ENCODE measurements at regions not wholly inside any gene's neighbourhood (a gene's known extent, or its start where the extent isn't known, plus 50 kb on each side); places are given as distances from the start of the nearest gene placed in this dataset.

GRCh38 chr13:111476197-111476596 lies 155.8 kb downstream of the TEX29 start:
- DNase-seq: no peak

GRCh38 chr13:111479412-111479811 lies 159.0 kb downstream of the TEX29 start:
- DNase-seq: no peak

- DNase-seq: no peak
Observed at GRCh38 chr13:111480503-111480902, 160.1 kb downstream of the TEX29 start.

GRCh38 chr13:111480976-111481375 lies 160.5 kb downstream of the TEX29 start:
- DNase-seq: no peak

DNA sequence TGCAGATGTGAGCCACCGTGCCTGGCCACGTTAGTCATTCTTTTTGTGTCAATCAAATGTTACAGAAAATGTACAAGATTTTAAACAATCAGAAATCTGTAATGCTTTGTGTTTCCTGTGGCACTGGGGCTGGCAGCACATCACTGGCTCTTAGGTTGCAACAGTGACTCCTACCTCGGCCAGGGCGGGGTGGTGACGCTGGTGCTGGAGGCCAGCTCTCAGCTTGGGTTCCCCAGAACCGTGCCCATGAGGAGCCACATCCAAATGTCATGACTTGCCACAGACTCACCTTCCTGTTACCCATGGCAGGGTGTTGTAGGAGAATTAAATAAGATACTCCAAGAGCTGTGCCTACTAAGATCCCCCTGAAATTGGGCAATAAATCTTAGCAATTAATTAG lies 161.7 kb downstream of the TEX29 start:
- no peak for DNase-seq

DNA sequence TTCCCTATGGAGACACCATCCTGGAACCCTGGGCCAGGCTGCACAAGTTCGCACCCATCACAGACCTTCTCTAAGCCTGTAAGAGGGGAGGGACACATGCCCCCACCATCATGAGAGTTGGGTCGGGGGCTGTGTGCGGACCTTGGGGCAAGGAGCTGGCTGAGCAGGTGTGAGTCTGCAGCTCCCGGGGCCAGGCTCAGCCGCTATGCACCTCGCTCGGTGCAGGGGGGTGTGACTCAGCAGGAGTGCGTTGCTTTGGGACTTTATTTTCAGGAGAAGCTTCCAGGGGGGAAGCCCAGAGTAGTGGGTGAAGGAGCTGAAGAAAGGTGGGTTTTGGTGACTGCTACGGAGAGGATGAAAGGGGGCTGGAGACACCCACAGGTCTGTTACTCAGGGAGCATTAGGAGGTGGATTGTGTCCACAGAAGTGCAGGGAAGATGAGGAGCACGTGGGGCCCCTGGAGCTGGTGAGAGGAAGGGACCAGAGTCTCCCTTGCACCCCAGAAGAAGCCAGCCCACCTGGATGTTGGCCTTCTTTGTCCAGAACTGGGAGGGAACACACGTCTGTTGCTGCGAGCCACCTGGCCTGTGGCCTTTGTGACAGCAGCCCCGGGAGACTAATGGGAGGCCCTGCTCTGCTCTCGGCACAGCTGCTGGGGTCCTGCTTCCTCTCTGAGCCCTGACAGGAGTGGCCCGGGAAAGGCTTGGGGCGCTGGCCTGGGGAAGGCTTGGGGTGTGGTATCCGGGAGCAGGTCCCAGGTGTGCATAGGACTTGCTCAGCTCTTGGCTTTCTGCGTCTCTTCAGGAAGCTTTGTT lies 162.6 kb downstream of the TEX29 start:
- no peak for DNase-seq

DNA sequence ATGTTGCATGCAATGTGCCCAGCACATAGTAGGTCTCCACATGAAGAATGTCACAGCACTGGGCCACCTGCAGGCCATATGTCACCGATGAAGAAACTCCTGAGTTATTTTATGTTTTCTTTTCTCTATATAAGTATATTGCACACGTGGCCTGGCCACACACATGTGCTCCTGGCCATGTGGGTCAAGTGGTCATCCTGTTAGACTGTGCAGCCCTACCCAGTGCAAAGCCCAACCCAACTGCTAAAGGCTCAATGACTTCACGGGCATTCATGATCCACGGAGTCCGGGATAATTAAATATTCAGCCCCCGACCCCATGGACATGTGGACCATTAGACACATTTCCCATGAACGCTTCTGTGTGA lies 163.2 kb downstream of the TEX29 start:
- no peak for DNase-seq

DNA sequence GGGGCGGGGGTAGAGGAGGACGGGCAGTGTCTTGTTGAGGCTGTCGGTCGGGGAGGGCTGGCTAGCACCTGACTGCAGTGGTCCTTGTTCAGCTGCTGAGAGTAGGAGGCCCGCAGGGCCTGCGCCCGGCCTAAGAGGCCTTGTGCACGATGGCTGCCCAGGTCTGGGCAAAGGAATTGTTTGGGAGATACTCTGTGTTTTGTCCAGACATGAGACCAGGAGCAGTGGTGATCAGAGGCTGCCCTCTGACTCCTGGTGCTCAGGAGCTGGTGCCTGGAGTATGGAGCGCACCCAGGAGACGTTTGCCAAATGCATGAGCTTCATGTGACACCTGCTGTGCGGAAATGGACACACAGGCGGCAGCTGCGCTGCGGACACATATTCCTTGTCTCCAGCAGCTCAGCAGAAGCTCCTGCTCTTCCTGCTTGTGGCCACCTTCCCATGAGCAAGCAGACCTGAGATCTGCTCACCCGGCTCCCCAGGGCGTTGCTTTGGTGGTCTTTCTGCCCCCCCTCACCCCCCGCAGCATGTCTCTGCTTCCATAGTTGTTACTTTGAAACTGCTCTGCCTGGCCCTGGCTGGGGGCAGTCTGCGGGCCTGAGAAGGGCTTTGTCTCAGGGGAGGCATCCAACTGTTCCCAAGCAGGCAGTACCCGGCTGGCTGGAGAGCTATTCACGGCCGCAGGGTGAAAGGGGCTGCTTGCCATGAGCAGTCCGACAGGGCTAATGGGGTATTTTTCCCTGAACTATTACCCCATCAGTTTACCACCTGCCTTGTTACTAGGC lies 163.9 kb downstream of the TEX29 start:
- DNase-seq: no peak

DNA sequence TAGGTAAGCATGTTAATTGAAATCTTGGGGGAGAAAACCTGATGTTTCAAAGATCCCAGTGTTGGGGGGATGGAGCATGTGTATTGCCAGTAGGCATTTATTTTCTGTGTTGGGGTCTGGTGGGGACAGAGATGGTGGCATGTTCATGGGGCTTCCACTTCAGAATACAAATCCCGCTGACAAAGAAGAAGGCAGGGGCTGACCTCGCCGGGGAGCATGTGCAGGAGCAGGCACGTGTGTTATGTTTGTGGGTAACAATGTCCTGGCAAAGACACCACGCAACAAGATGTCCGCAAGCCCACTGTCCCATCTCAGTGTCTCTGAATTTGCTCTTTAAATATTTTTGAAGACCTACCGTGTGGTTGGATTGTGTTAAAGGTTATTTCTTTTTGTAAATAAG lies 164.5 kb downstream of the TEX29 start:
- no peak for DNase-seq

- DNase-seq: no peak
Observed at GRCh38 chr13:111485491-111486250, 165.2 kb downstream of the TEX29 start.

DNA sequence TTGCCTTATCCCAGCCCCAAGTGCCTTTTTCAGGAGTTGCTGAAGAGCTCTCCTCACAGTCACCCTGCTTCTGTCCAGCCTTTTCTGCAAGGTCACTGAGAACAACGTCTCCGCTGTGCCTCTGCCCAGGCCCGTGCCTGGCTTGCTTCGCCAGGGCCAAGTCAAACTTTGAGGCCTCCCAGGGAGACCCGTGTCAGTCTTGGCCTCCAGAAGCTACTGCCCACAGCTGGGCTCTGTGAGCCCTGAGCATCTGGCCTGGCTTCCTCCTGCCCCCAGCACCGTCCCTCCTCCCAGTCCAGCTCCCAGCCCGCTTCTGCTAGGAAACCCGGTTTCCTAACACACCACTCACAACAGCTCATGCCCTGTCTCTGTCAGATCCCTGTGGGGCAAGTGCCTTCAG lies 165.9 kb downstream of the TEX29 start:
- no peak for DNase-seq

GRCh38 chr13:111486801-111487200 lies 166.4 kb downstream of the TEX29 start:
- no peak for DNase-seq

DNA sequence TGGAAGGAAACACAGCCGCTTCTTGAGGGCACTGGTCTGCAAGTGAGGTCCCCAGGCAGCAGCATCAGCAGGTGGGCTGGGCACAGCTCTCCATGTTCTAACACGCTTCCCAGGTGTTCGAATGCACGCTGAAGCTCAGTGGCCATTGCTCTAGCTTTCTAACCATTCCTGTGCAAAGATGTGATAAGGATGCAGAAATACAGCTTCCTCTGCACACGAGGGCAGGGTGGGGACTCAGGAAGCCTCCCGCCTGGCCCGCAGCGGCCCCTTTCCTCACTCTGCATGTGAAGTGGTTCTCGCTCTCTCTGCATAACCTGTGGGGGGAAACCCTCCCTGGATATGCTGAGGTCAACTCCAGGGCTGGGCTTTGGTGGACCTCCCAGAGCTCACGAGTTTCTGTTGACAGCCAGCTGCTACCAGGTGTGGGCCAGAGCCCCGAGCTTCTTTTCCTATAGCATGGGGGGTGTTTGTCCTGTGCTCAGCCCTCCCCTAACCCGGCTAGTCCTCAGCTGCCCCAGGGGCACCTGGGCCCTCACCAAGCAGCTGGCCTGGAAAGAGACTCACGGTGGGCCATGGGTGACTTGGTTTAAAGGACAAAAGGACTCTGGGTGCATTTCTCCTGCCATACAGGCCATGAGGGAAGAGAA lies 168.2 kb downstream of the TEX29 start:
- no peak for DNase-seq

DNA sequence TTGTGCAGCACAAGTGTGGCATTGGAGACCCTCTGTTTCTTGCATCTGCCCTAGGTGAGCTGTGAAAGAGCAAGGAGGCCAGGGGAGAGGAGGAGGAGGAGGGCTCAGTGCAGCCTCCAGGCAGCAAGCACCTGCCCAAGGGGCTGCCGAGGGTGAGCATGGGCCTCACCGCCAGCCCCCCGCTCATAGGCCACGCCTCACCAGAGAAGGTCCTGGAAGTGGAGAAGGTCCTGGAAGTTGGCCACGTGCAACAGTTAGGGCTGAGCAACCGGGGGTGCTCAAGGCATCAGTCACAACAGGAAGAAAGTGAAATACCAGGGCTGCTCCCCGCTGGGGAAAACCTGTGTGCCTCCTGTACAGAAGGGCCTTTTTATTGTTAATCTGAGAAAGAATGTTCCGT lies 168.9 kb downstream of the TEX29 start:
- no peak for DNase-seq

DNA sequence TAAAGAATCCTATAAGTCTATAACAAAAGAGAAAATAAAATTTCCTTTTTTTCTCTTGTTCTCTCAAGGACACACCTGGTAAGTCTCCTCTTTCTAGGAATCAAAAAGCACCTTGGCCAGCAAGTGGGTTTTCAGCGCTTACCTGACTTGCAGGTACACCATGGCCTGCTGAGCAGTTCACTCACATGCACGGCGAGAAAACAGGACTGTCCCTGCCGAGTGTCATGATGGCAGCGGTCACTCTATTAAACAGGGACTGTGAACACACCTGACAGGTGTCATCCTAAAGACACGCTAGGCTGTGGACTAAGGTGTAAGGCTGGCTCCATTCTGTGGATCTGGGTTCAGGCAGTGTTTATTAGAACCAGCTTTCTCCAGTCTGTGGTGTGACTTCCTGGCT lies 170.2 kb downstream of the TEX29 start:
- DNase-seq: no peak

- DNase-seq: no peak
Observed at GRCh38 chr13:111491021-111491420, 170.6 kb downstream of the TEX29 start.

GRCh38 chr13:111491659-111492058 lies 171.2 kb downstream of the TEX29 start:
- no peak for DNase-seq

GRCh38 chr13:111492341-111492950 lies 172.0 kb downstream of the TEX29 start:
- no peak for DNase-seq

DNA sequence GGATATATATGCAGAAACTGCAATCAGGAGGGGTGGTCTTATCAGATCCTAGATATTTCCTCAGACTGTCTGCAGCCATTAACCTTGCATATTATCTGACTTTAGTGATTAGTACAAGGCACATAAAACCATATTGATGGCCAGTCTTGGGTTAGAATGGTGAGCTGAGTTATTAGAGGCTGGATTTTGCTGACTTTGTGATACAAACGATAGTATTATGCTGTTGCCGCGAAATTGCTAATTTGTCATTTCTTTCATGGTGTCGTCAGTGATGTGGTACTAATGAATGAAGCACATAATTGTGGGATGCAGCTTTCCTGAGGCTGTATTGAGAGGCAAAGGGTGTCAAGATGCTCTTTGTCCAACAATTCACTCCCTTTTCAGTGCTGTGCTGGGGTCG lies 172.5 kb downstream of the TEX29 start:
- DNase-seq: no peak

GRCh38 chr13:111493468-111493867 lies 173.0 kb downstream of the TEX29 start:
- DNase-seq: no peak

DNA sequence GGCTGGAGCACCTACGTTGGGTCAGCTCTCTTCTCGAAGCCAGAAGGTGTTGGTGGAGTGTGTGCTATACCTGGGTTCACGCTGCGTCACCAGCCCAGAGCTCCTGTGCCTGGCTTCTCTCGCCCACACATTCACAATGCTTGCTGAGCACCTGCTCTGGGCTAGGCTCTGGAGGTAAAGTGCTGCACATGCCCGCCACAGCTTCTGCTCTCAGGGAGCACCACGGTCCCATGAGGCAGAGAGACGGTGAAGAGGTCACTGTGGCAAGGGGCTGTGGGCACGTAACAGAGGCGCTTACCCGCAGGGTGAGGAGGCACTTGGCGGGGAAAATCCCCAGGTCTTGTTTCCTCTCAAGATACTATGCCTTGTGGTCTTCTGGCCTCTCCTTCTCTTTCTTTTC lies 174.2 kb downstream of the TEX29 start:
- no peak for DNase-seq

Data from fibroblast of skin of scalp (primary cell).